ENCODE measurements at regions not wholly inside any gene's neighbourhood (a gene's known extent, or its start where the extent isn't known, plus 50 kb on each side); places are given as distances from the start of the nearest gene placed in this dataset.

- TF ChIP-seq ARNT (IDR thresholded peaks at IDR 0.05) (no peak), SP1 (IDR thresholded peaks at IDR 0.05) (no peak), ZNF384 (IDR thresholded peaks at IDR 0.05) (no peak), BHLHE40 (IDR thresholded peaks at IDR 0.05; ENCODE audit: borderline replicate concordance) (no peak), FOXK2 (IDR thresholded peaks at IDR 0.05) (no peak), SUZ12 (IDR thresholded peaks at IDR 0.05) (no peak), TARDBP (IDR thresholded peaks at IDR 0.05) (no peak)
These were observed 201.6 kb downstream of the PTPRU start for GRCh38 chr1:29437946-29438345.
